GM18870 (cell line): ENCODE measurements at regions not wholly inside any gene's neighbourhood (a gene's known extent, or its start where the extent isn't known, plus 50 kb on each side); places are given as distances from the start of the nearest gene placed in this dataset.

Experiments
- ATAC-seq: cut with Tn5 transposase; IDR thresholded peaks from one replicate; pipeline ENCODE4 v1.9.1; 2021; ENCODE audit warnings: moderate library complexity; ENCODE audit not compliant: unreplicated experiment

DNA sequence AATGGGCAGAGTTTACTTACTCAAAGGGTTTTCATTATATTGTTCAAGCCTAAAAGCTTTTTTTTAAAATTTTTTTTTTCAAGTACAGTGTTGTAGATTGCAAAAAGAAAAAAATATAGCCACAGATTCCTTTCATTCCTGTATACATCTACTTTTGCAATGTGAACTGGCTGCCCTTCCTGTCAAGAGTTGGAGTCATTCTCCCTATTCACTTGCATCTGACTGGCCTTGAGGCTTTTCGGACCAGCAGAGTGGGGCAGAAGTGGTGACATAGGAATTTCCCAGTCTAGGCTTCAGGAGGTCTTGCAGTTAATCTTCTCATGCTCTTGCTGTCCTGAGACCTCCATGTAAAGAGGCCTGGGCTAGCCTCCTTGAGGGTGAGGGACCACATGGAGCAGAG is 218.3 kb upstream of the CFAP20DC start:
- no peak for ATAC-seq

DNA sequence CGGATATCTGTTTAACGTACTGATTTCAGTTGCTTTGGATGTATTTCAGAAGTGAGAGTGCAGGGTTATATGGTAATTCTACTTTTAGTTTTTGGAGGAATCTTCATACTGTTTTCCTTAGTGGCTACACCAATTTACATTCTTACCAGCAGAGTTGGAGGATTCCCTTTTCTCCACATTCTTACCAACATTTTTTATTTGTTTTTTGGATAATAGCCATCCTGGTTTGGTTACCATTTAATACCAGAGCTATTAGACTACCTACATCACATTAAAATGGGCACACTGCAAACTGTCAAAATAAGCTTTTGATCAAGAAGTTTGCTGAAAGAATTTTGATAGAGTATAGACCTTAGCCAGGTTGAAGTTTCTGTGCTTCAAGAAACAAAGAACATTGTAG is 217.2 kb upstream of the CFAP20DC start:
- ATAC-seq, result no peak

DNA sequence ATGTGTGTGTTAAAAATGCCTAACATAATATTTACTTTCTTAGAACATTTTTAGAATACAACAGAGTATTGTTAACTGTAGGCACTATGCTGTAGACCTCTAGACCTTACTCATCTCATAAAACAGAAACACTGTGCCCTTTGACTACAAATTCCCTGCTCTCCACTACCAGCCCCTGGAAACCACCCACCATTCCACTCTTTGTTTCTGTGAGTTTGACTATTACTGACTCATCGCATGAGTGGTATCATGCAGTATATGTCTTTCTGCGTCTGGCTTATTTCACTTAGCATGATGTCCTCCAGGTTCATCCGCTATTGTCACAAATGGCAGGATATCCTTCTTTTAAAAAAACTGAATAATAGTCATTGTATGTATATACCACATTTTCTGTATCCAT is 216.7 kb upstream of the CFAP20DC start:
- ATAC-seq, result no peak

DNA sequence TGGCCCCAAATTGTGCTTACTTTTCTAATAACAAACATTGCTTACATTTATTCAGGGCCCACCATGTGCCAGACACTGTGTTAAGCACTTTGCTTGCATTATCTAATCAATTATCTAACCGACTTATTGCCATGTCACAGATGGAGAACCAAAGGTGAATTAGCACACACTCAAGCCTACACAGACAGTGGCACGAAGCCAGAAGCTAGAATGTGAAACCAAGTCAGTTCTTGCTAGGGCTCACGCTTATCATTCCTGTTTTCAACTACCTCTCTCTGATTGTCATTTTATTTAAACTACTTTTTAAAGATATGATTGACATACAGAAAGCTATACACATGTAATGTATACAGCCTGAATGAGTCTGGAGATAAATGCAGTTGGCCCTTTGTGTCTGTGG is 215.7 kb upstream of the CFAP20DC start:
- ATAC-seq, result no peak

DNA sequence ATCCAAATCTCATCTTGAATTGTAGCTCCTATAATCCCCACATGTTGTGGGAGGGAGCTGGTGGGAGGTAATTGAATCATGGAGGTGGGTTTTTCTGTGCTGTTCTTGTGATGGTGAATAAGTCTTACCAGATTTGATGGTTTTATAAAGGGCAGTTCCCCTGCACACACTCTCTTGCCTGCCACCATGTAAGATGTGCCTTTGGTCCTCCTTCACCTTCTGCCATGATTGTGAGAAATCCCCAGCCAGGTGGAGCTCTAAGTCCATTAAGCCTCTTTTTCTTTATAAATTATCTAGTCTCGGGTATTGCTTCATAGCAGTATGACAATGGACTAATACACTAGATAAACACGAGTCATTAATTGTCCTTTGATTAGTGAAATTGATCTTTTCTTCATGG is 214.5 kb upstream of the CFAP20DC start:
- ATAC-seq, result no peak

DNA sequence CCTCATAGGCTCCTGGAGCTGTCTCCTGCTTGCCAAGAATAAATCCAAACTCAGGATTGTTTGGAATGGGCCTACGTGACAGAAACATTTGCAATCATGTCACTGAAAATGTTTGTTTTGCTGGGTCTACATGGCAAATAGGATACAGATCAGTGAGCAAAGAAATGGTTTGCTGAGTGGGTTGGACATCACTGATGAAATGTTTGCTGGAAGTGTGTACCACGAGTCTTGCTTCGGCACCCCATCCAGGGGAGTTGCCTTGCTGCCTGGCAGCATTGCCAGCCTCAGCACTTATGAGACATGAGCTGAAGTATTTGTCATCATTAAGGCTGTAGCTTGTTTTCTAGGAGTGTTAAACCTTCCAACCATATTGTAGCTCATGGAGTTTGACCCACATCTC is 213.3 kb upstream of the CFAP20DC start:
- ATAC-seq, result no peak

DNA sequence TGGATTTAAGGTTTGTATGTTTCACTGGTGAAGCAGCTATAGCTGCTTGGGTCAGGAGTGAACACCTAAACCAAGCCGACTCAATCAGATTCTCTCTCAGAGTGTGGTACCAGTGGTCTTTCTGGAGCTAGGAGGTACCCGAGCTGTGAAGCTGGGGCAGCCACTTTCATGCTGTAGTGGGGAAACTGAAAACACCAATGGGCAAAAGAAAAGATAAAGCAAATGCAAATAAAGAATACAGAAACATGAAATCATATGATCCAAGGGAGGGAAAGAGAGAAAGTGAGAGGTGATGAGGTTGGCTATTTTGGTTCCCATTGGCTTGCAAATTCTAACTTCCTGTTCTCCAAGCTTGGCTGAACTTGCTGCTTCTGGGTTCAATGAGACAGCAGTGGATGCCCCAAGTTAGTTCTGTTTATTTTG is 212.3 kb upstream of the CFAP20DC start:
- peak; percentile 89 for ATAC-seq

DNA sequence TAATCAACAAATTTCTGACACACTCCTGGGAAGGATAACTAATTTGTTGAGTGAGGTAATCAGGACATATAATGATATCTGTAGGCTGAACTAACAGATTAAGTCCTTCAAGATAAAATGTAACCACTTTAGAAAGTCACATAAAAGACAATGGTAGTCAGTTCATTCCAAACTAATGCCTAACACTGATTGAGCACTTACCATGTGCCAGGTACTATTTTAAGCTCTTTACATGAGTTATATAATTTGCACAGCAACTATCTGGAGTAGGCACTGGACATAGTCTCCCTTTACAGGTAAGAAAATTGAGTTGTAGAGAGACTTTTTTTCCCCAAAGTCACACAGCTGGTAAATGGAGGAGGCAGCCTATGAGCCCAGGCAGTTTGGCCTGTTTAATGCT is 211.2 kb upstream of the CFAP20DC start:
- no peak for ATAC-seq

DNA sequence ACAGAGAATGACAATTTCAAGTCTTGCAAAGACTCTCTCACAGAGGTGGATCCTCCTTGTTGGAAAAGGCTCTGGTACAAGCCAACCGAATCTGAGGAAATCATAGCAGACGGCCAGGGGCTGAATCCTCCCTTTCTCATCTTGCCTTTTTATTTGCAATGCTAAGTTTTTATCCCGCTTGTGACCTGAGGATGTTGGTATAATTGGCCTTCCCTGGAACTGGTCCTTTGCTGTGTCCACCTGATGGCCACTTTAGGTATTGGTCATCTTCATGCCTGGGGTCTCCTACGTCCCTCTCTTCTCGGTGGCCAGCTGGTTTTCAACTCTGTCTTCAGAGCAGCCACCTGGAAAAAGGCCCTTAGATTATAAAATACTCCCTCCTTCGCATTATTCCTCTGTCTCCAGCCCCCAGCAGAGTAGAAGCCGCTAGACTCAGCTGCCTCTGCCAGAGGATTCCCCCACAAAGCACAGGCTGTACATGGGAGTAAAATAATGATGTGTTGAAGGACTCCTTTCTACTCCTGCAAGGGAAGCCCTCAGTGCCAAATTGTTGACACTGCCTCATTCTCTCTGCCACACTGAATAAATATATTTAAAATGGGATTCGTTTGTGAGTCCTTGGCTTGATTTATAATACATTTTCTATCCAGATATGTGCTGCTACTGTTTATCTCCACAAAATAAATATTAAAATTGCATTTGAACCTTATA is 208.9 kb upstream of the CFAP20DC start:
- ATAC-seq, result no peak

DNA sequence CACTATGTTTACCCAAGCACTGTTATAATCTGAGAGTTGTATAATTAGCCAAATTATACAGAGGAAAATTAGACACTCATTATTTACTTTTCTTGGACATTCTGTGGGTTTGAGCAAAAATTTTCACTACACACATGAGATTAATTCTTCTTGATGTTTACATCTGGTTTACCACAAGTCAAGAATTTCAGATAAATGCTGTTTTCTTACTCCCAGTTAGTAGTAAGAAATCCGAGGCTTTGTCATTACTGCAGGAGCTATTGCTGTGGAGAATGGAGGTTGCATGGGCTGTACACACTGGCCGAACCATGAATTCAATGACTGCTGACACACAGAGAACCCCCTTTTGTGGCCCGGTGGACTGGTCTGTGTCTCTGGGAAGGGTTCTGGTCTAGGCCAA is 207.7 kb upstream of the CFAP20DC start:
- no peak for ATAC-seq

DNA sequence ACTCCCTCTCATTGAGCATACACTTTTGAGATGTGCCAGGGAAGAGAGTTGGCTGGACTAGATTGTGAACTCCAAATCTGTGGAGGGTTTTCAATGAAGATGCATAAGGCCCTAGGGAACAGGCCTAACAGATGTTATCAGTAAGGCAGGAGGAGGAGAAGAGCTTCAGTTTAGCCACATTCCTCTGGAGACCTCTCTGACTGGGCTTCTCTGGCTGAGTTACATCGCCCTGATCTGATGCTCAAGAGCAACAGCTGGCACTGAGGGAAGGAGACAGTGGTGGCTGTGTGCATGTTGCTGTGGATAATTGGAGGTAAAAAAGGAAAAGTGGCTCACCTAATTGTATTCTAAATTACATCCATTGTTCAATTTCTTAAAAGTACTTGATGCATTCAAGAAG is 206.4 kb upstream of the CFAP20DC start:
- ATAC-seq, result no peak

DNA sequence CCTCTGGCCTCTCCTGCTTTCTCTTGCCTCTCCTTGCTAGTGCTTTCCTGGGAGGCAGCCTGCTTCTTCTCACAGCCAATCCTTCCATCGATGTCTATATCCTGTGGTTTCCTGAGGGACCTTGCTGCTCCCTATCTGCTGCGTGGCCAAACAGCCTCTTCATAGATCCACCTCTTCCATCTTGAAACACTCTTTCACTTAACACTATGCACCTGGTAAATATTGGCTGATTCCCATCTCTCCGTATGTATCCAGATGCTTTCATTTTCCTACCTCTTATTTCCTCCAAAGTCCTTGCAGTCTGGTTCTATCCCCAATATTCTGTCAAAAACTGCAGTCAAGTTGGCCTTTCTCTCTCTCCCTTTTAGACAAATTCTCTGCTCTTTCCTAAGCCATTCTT is 205.2 kb upstream of the CFAP20DC start:
- no peak for ATAC-seq

DNA sequence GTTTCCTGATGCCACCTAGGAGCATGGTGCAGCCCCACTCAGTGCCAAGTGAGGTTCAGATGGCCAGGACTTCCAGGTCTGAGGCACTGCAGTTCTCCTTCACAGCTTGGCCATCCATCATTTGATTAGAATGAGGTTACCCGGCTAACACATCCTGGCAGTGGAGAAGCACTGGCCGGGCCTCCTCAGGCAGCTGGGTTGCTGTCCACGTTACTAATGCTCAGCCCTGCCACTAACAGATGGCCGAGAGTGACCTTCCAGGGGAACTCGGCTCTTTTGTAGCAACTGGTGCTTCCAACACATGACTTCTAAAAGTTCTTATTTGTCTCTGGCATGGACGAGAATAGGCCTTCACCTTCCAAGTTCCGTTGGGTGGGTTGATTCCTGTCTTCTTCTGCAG is 204.6 kb upstream of the CFAP20DC start:
- ATAC-seq, result no peak

DNA sequence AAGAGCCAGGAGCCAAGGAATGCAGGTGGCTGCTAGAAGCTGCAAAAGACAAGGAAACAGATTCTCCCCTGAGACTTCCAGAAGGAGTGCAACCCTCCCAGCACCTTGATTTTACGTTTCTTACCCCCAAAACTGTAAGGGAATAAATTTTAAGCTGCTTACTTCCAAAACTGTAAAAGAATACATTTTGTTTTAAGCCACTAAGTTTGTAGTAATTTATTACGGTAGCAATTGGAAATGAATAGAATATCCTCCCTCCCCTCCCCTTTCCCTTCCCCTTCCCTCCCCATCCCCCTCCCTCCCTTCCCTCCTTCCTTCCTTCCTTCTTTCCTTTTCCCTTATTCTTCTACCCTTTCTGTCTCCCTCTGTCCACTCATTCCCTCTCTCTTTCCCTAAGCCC is 203.7 kb upstream of the CFAP20DC start:
- no peak for ATAC-seq

DNA sequence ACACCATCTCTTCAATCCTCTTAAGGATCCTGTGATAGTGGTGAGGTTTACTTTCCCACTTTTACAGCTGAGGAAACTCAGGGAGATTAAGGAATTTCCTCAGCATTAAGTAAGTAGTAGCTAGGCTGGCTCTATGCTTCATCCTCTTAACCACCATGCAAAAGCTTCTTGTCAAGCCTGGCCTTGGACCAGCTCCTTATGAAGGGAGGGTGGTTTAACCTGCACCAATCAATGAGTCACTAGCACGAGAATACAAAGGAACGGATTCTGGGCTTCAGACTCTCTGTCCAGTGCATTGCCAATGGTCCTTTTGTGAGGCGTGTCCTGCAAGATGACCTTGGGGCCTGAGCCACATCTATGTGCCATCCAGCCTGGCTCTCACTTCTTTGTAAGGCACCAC is 202.0 kb upstream of the CFAP20DC start:
- no peak for ATAC-seq

DNA sequence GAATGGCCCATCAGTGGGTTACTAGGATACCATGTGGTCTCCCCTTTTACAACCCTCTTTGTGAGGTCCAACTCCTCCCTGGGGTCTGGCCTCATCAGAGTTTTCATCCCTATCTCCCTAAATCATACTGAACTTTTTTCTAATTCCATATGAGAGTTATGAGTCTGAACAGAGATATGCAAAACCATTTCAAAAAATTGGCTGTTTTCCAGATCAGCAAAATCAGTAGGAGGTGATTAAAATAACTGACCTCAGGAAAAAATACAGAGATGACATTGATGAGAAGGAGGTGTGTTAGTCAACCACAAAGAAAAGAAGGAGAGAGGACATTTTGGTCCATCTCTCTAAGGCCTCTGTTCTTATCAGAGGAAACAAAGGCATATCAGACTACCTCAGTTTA is 200.8 kb upstream of the CFAP20DC start:
- no peak for ATAC-seq

DNA sequence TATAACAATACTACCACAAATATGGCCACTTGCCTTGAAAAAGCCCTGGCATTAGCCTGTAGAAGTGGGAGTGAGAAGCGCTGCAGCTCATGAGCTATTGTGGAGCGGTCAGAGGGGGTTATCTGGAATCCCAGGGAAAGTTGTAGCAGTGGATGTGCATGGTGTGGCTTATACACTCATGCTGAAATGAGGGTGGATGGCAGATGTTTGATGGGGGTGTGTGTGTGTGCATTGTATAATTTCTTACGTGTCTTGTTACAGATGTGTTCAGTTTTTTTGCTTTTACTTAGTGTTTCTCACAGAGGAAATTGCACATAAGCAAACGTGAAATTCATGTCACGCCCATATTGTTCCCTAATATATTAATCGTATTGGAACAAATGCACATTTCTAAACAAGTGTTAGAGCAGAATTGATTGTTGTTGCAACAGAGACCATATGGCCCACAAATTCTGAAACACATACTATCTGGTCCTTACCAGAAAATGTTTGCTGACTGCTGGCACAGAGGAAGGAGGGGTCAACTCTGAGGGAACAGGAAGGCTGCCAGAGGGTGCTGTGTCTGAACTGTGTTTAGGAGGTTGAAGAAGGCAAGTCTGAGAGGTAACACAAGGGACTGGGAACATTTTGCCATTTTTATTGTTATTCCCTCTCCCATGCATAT is 200.0 kb upstream of the CFAP20DC start:
- no peak for ATAC-seq

DNA sequence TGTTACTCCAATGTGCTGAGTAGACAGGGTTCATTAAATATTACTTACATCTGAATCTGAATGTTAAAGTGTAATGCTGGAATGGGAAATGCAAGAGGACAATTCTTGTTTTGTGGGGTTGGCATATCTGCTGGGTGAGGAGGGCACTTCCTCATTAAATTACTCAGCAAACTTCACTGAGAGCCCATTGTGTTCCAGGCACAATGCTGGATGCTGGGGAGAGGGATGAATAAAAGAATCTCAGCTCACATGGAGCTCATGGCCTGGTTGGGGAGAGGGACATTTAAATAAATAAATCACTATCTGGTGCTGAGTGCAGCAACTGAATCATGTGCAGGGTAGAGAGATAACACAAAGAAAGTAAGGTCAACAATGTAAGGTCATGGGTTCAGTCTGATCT is 199.2 kb upstream of the CFAP20DC start:
- no peak for ATAC-seq

DNA sequence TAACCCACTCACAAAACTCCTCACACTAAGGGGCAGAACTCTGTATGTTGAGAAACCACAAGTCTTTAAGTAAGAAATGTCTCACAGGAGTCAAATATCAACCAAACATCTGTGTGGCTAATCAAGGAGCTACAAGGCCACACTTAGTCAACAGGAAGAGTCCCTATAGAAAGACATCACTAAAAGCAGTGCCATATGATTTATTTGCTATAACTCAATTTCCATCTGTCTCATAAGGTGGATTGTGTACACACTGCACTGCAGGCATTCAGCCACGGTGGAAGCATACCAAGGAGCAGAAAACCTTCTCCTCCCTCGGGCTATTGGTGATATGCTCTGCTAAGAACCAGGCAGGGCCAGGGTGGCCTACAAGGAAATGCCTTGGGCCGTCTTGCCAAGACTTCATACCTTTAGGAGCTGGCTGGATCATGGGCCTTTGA is 197.6 kb upstream of the CFAP20DC start:
- no peak for ATAC-seq

DNA sequence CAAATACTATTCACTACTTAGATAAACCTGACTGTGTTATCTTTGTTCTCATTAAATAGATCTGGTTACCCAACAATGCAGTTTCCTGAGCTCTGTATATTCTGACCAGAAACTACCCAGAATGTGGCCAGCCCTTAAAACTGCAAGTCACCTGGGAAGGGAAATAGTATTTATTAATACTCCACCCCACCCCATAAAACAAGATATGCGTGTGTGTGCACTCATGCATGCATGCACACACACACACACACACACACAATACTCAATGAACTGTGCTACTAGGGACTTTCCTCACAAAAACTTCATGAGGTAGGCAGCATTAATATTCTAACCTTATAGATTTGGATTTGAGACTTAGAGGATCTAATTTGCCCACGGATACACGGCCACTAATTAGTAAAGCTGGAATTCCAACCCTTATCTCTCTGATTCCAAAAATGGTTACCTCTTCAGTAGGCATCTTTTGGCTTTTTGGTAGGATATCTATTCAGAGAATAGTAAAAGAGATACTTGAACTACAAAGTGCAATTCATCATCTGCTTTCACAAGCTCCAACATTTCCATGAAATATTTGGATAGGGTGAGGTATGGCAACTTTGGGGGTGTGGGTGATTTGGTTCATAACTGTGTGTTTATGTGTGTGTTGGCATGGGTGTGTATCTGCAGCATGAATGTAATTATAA is 197.0 kb upstream of the CFAP20DC start:
- ATAC-seq, result no peak

DNA sequence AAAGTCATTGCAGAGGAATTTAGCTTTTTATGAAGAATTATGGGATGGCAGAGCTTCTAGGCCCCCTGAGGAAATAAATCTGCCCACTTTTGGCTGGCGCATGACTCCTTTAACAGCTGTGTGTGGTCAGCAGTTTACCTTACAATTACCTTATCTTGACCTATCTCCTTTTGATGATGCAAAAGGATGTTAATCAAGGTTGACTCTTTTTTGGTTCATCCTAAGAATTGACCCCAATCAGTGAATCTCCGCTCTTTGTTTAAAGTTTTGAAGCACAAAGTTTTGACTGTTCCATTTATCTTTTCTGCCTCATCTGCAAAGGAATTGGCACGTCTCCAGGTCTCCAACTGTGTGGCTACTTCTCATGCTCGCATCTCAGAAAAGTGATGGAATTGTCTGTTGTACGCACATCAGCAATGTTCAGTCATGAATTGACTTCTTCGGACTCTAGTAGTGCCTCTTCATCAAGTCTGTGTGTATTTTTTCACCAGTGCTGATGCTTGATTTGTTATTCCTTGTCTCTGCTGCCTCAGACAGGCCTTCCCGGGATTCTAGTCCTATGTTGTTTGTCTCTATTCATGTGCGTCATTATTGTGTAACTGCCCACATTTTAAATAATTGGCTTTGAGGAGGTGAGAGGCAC is 196.2 kb upstream of the CFAP20DC start:
- ATAC-seq, result no peak
